GM12892 (cell line): ENCODE measurements at regions not wholly inside any gene's neighbourhood (a gene's known extent, or its start where the extent isn't known, plus 50 kb on each side); places are given as distances from the start of the nearest gene placed in this dataset.

Experiments
- POLR2A ChIP-seq: IDR thresholded peaks from 2 replicates; pipeline ENCODE4 v1.6.1; 2011; ENCODE audit warnings: low read depth, low read length, control low read depth
- TAF1 ChIP-seq: IDR thresholded peaks from 2 replicates; pipeline ENCODE4 v1.6.1; 2011; ENCODE audit warnings: low read depth, mild to moderate bottlenecking, control low read depth, low read length, borderline replicate concordance

DNA sequence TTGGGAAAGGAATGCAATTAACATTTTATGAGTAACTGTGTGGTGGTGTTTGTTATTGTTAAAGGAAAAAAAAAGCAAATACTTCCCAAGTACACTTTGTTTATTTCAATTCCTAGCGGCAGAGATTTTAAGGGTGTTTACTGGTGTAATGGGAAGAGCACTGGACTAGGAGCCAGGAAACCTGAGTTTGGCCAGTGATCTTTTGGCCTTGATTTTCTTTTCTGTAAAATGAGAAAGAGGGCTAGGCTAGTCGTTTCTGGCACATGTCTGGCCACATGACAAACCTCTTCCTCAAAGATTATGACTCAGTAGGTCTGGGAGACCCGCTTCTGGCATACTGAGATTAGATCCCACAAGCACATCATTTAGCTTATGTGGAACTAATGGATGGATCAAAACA, 428.1 kb upstream of the NOX3 start:
- TF ChIP-seq POLR2A = no peak
- no peak for TF ChIP-seq TAF1
